Neural crest cell (in vitro differentiated cells): ENCODE measurements at regions not wholly inside any gene's neighbourhood (a gene's known extent, or its start where the extent isn't known, plus 50 kb on each side); places are given as distances from the start of the nearest gene placed in this dataset.

ENCODE experiments used
- DNase-seq: peaks from one replicate; pipeline ENCODE4 v3.0.0; 2021; ENCODE audit warnings: low read depth, mixed read lengths, low spot score
- H3K27ac Mint-ChIP-seq: one replicate; pipeline ENCODE4 v1.8.0; 2021; ENCODE audit warnings: mild to moderate bottlenecking, mixed read lengths; ENCODE audit not compliant: unreplicated experiment
- H3K27me3 Mint-ChIP-seq: 2 replicates; pipeline ENCODE4 v1.8.0; 2021; ENCODE audit warnings: low read depth, mild to moderate bottlenecking, mixed read lengths
- H3K36me3 Mint-ChIP-seq: 2 replicates; pipeline ENCODE4 v1.8.0; 2021; ENCODE audit warnings: low read depth, mild to moderate bottlenecking, mixed read lengths
- H3K4me1 Mint-ChIP-seq: 2 replicates; pipeline ENCODE4 v1.8.0; 2021; ENCODE audit warnings: mixed read lengths
- H3K4me3 Mint-ChIP-seq: one replicate; pipeline ENCODE4 v1.8.0; 2021; ENCODE audit warnings: mild to moderate bottlenecking, mixed read lengths
- H3K9me3 Mint-ChIP-seq: 2 replicates; pipeline ENCODE4 v1.8.0; 2021; ENCODE audit warnings: mixed read lengths
- TF ChIP-seq, protein P1 (sequence below): fragments of 200-600 bp; sonication (generic); conservative IDR thresholded peaks from 2 replicates; pipeline ENCODE4 v1.5.0; 2021; ENCODE audit warnings: antibody characterized with exemption, mild to moderate bottlenecking

DNA sequence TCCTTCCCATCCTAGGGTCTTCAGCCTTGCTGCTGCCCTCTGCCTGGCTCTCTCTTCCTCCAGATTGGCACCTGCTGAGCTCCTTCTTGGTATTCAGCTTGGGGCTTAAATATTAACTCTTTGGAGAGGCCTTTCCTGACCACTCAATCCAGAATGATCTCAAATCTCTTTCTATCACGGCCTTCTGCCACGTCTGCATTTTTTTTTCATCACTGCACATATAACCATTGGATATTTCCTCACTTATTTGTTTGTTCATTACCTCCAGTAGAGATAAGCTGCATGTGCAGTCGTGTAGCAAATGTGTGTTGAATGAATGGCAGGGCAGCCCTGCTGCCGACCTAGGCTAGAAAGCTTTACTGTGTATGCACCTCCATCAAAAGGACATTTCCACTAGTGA lies 51.6 kb upstream of the MPP7 start:
- TF ChIP-seq, protein P1, sequence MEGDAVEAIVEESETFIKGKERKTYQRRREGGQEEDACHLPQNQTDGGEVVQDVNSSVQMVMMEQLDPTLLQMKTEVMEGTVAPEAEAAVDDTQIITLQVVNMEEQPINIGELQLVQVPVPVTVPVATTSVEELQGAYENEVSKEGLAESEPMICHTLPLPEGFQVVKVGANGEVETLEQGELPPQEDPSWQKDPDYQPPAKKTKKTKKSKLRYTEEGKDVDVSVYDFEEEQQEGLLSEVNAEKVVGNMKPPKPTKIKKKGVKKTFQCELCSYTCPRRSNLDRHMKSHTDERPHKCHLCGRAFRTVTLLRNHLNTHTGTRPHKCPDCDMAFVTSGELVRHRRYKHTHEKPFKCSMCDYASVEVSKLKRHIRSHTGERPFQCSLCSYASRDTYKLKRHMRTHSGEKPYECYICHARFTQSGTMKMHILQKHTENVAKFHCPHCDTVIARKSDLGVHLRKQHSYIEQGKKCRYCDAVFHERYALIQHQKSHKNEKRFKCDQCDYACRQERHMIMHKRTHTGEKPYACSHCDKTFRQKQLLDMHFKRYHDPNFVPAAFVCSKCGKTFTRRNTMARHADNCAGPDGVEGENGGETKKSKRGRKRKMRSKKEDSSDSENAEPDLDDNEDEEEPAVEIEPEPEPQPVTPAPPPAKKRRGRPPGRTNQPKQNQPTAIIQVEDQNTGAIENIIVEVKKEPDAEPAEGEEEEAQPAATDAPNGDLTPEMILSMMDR: no peak
- Mint-ChIP-seq H3K9me3 (no peaks in the 10 kb centered on the region), H3K4me1 (no peaks in the 10 kb centered on the region), H3K27me3 (no peaks in the 10 kb centered on the region), H3K36me3 (no peaks in the 10 kb centered on the region), H3K27ac (no peak overlapping the region), H3K4me3 (no peak overlapping the region)
- no peak for DNase-seq

DNA sequence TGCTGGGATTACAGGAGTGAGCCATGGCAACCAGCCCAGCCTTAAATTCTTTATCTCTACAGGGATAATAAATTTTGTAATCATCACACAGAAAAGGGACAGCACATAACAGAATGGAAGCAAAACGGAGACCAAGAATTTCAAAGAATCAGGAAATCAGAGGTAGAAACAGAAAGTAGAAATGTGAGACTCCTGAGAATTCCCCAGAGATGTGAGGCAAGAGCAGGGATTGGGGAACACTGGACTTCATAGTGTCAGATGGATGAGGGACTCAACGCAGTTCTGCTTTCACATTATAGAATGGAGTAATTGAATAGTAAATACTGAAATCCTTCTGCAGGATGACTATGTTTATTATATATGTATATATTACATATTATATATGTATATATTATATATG lies 52.5 kb upstream of the MPP7 start:
- DNase-seq: no peak
- TF ChIP-seq, protein P1: no peak
- Mint-ChIP-seq H3K9me3 (no peaks in the 10 kb centered on the region), H3K27ac (no peak overlapping the region), H3K4me1 (no peaks in the 10 kb centered on the region), H3K4me3 (no peak overlapping the region), H3K27me3 (no peaks in the 10 kb centered on the region), H3K36me3 (no peaks in the 10 kb centered on the region)

DNA sequence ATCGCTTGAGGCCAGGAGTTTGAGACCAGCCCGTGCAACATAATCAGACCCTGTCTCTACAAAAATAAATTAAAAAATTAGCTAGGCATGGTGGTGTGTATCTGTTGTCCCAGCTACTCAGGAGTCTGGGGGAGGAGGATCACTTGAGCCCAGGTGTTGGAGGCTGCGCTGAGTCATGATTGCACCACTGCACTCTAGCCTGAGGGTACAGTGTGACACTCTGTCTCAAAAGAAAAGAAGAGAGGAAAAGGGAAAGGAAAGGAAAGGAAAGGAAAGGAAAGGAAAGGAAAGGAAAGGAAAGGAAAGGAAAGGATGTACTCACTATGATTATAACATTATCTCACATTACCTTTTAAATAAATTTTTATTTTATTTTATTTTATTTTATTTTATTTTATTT lies 56.5 kb upstream of the MPP7 start:
- TF ChIP-seq, protein P1: no peak
- Mint-ChIP-seq H3K27me3 (no peaks in the 10 kb centered on the region), H3K9me3 (peaks cover 2% of the 10 kb centered on the region), H3K27ac (no peak overlapping the region), H3K4me1 (no peaks in the 10 kb centered on the region), H3K36me3 (no peaks in the 10 kb centered on the region), H3K4me3 (no peak overlapping the region)
- DNase-seq: no peak

DNA sequence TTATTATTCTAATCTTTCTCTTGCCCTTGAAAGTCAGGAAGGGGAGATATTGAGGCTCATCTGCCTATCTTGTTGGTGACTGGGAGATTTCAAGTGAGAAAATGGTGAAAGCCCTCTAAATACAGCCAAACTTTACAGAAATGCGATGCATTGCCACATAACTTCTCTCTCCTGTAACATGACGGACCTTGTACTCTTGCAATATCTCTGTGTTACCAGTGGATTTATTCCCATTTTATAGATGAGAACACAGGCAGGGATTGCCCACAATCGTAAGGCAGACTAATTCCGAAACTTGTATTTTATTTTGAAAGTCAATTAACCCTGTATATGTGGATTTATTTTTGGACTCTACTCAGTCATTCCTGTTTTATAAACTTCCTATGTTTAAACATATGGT lies 57.3 kb upstream of the MPP7 start:
- TF ChIP-seq, protein P1: no peak
- Mint-ChIP-seq H3K9me3 (peaks cover 2% of the 10 kb centered on the region), H3K4me3 (no peak overlapping the region), H3K27ac (no peak overlapping the region), H3K36me3 (no peaks in the 10 kb centered on the region), H3K4me1 (no peaks in the 10 kb centered on the region), H3K27me3 (no peaks in the 10 kb centered on the region)
- no peak for DNase-seq

DNA sequence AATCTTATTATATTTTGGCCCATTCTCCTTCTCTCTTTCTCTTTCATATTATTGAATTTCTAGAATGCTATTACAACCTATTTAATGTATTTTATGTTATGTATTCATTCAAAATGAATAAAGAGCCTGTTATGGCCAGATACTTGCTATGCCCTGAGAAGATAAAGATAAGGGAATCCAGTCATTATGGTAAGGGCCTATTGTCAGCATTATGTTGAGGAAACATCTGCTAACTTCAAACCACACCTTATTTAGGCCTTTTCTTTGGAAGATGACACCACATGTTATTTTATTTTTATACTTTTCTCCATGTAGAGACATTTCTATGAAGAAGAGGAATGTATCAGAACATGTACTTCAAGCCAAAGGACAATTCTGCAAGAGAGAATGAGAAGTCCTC lies 60.5 kb upstream of the MPP7 start:
- H3K27ac Mint-ChIP-seq: no peak overlapping the region
- DNase-seq: no peak
- no peaks in the 10 kb centered on the region for H3K4me1 Mint-ChIP-seq
- no peak overlapping the region for H3K4me3 Mint-ChIP-seq
- H3K36me3 Mint-ChIP-seq: no peaks in the 10 kb centered on the region
- H3K9me3 Mint-ChIP-seq: peaks cover 2% of the 10 kb centered on the region
- TF ChIP-seq, protein P1: no peak
- H3K27me3 Mint-ChIP-seq: peaks cover 2% of the 10 kb centered on the region

DNA sequence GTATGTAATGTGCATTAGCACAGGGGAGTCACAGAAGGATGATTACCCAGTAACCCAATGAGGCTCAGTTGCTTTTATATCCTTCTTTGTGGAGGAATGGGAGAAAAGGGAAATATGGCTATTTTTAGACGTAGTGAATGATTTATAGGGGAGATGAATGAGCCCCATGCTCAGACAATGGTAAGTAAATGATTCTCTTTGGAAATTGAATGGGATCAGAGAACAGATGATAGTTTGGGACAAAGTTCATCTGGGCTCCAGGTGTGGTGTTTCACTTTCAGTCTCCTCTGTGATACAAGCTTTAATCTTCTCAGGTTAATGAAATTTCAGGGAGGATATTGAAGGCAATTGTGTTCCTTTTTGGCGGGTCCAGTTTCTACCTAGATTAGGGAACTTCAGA lies 63.0 kb upstream of the MPP7 start:
- Mint-ChIP-seq H3K27me3 (peaks cover 2% of the 10 kb centered on the region), H3K27ac (no peak overlapping the region), H3K9me3 (peaks cover 2% of the 10 kb centered on the region), H3K36me3 (no peaks in the 10 kb centered on the region), H3K4me1 (no peaks in the 10 kb centered on the region), H3K4me3 (no peak overlapping the region)
- no peak for DNase-seq
- TF ChIP-seq, protein P1: no peak
